Kidney (tissue), 13 donors: ENCODE measurements at regions not wholly inside any gene's neighbourhood (a gene's known extent, or its start where the extent isn't known, plus 50 kb on each side); places are given as distances from the start of the nearest gene placed in this dataset.
"Not testable (repeated sequence)": the region's sequence is repeated elsewhere in the genome, so short reads cannot be mapped to it uniquely, and the experiment has no call there.

Experiments
- DNase-seq, 5 donors: peaks; one replicate each; pipeline ENCODE4 v3.0.0-alpha.2; 2013 to 2020
- FAIRE-seq: peaks from 2 replicates; lab custom pipeline; 2012; peaks lifted over from hg19 to GRCh38; lab: Jason Lieb, UNC
- H3K27ac ChIP-seq, 2 donors: one replicate each; pipeline ENCODE4 v1.7.0; 2013; ENCODE audit warnings: low read depth in 2 of 2, low read length in 2 of 2, inconsistent platforms in 1 of 2
- H3K27me3 ChIP-seq: one replicate; pipeline ENCODE4 v1.7.1; 2013; ENCODE audit warnings: low read length, inconsistent platforms; ENCODE audit not compliant: control insufficient read depth, insufficient read depth
- H3K36me3 ChIP-seq, 3 donors: one replicate each; pipeline versions ENCODE4 v1.7.0 to v1.7.1; 2013; ENCODE audit warnings: low read length in 3 of 3, control low read depth in 1 of 3, inconsistent platforms in 1 of 3; ENCODE audit not compliant: insufficient read depth in 3 of 3, control insufficient read depth in 2 of 3
- H3K4me1 ChIP-seq, 3 donors: one replicate each; pipeline versions ENCODE4 v1.7.0 to v1.7.1; 2013; ENCODE audit warnings: low read length in 3 of 3, inconsistent platforms in 1 of 3, low read depth in 1 of 3; ENCODE audit not compliant: control insufficient read depth in 2 of 3, insufficient read depth in 2 of 3
- H3K4me3 ChIP-seq, 3 donors: one replicate each; pipeline versions ENCODE4 v1.7.0 to v1.8.1; 2013; ENCODE audit warnings: low read length in 3 of 3, control low read depth in 1 of 3, inconsistent platforms in 1 of 3
- H3K9ac ChIP-seq, 3 donors: one replicate each; pipeline versions ENCODE4 v1.7.0 to v1.7.1; 2013; ENCODE audit warnings: low read length in 3 of 3, control low read depth in 1 of 3, inconsistent platforms in 1 of 3
- H3K9me3 ChIP-seq, 3 donors: one replicate each; pipeline versions ENCODE4 v1.7.0 to v1.7.1; 2013; ENCODE audit warnings: low read length in 3 of 3, control low read depth in 1 of 3, inconsistent platforms in 1 of 3; ENCODE audit not compliant: control insufficient read depth in 2 of 3, insufficient read depth in 1 of 3
- CTCF ChIP-seq: IDR thresholded peaks from 3 replicates; pipeline ENCODE4 v1.5.1; 2012; ENCODE audit warnings: mild to moderate bottlenecking, moderate library complexity, borderline replicate concordance; ENCODE audit not compliant: insufficient read depth; ENCODE audit errors: extremely low read depth
- intact Hi-C: fragments of 100-400 bp; cut with DNase I; formaldehyde crosslinking; loops from one replicate; pipeline ENCODE4 v1.11.1; 2022
- donor health status: control.
- donor health status: control.
- donor health status: control.
- donor health status: control.
- donor health status: control.
- donor health status: DM: yes; HTN: yes; CAD: no.
- donor health status: Normal renal cell carcinoma (clear cell type).

DNA sequence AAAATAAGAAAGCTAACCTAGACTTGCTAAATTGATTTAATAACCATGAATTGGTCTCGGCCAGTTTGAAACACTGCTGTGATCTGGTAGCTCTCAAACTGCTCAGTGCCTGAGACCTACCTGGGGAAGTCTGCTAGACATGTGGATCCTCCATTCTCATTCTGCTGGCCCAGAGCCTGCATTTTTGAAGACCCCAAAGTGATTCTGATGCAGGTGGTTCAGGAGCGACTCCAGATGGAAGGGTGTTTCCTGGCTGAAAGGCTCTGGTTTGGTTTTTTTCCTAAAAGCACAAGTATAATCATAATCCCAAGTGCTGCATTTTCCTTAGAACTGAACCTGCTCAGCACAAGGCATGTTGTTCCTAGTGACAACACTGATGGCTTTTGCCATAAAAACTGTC lies 159.5 kb downstream of the ZNF664 start:
- Histone ChIP-seq H3K9ac (no peak overlapping the region), H3K36me3 (no peaks in the 10 kb centered on the region), H3K4me3 (no peak overlapping the region), H3K27me3 (no peaks in the 10 kb centered on the region), H3K27ac (no peak overlapping the region), H3K9me3 (peaks cover 0 to 8% (median 3%) of the 10 kb centered on the region in 3 donors), H3K4me1 (no peaks in the 10 kb centered on the region)
- FAIRE-seq (no peak), DNase-seq (no peak)
- TF ChIP-seq CTCF: no peak
- intact Hi-C loops: no loop called here

DNA sequence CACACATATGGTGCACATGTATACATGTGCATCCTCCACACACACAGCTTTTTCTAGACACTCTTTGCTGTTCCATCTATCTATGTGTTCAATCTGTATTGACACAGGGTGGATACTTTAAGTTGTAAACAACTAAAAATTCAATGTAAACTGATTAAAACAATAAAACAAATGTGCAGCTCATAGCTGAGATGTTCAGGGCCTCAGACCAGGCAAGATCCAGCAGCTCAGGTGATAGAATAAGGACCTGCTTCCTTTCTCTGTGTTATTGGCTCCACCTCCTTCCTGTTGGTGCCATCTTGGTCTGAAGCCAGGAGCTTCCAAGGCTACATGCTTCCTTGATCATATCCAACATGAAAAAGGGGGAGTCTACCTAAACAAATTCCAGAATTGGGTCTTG lies 158.1 kb upstream of the RFLNA start:
- H3K9me3 ChIP-seq: peaks cover 0 to 8% (median 3%) of the 10 kb centered on the region in 3 donors
- no peak overlapping the region for H3K9ac ChIP-seq
- no peak overlapping the region for H3K27ac ChIP-seq
- DNase-seq (no peak), FAIRE-seq (no peak)
- H3K27me3 ChIP-seq: no peaks in the 10 kb centered on the region
- TF ChIP-seq CTCF: no peak
- H3K36me3 ChIP-seq: no peaks in the 10 kb centered on the region
- no peak overlapping the region for H3K4me3 ChIP-seq
- no peaks in the 10 kb centered on the region for H3K4me1 ChIP-seq
- intact Hi-C loops: no loop called here

GRCh38 chr12:124140944-124141486 lies 153.9 kb upstream of the RFLNA start:
- Histone ChIP-seq H3K9me3 (peaks cover 0 to 14% (median 3%) of the 10 kb centered on the region in 3 donors), H3K27ac (no peak overlapping the region), H3K27me3 (no peaks in the 10 kb centered on the region), H3K4me1 (no peaks in the 10 kb centered on the region), H3K36me3 (no peaks in the 10 kb centered on the region), H3K4me3 (no peak overlapping the region), H3K9ac (no peak overlapping the region)
- intact Hi-C loops: no loop called here
- DNase-seq: no peak
- TF ChIP-seq CTCF: no peak
- no peak for FAIRE-seq

DNA sequence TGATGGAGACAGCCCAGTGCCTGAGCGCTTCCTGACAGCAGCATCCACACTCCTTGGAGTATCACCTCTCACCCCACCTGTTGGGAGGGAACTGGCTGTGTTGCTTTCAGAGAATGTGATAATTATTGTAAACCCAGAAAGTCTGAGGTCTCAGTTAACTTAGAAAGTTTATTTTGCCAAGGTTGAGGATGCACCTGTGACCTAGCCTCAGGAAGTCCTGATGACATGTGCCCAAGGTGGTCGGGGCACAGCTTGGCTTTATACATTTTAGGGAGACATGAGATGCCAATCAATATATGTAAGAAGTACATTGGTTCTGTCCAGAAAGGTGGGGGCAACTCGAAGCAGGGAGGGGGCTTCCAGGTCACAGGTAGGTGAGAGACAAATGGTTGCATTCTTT lies 153.3 kb upstream of the RFLNA start:
- intact Hi-C loops, H3K36me3 ChIP-seq, DNase-seq, H3K27me3 ChIP-seq, H3K9ac ChIP-seq, FAIRE-seq, H3K27ac ChIP-seq, H3K4me1 ChIP-seq, H3K4me3 ChIP-seq: not testable (repeated sequence)
- peaks cover 0 to 14% (median 3%) of the 10 kb centered on the region in 3 donors for H3K9me3 ChIP-seq
